Fibroblast of lung (primary cell): ENCODE measurements at regions not wholly inside any gene's neighbourhood (a gene's known extent, or its start where the extent isn't known, plus 50 kb on each side); places are given as distances from the start of the nearest gene placed in this dataset.
"Not testable (repeated sequence)": the region's sequence is repeated elsewhere in the genome, so short reads cannot be mapped to it uniquely, and the experiment has no call there.

Experiments used
- DNase-seq, 2 donors: peaks; one replicate each; pipeline versions ENCODE4 v3.0.0 to v3.0.0-alpha.2; 2010; ENCODE audit warnings: low read depth in 2 of 2
- H2AFZ ChIP-seq: 2 replicates; pipeline ENCODE4 v1.5.1; 2012; ENCODE audit warnings: low read length, control low read depth, inconsistent platforms
- H3K27ac ChIP-seq: 2 replicates; pipeline ENCODE4 v1.5.1; 2011; ENCODE audit warnings: low read length, control low read depth; ENCODE audit not compliant: insufficient read depth
- H3K27me3 ChIP-seq: 2 replicates; pipeline ENCODE4 v1.5.1; 2011; ENCODE audit warnings: mild to moderate bottlenecking, low read length; ENCODE audit not compliant: control insufficient read depth, insufficient read depth
- H3K36me3 ChIP-seq: 2 replicates; pipeline ENCODE4 v1.5.1; 2011; ENCODE audit warnings: low read length; ENCODE audit not compliant: control insufficient read depth, insufficient read depth
- H3K4me1 ChIP-seq: 2 replicates; pipeline ENCODE4 v1.5.1; 2011; ENCODE audit warnings: low read length; ENCODE audit not compliant: control insufficient read depth, insufficient read depth; ENCODE audit errors: extremely low read depth
- H3K4me2 ChIP-seq: 2 replicates; pipeline ENCODE4 v1.5.1; 2011; ENCODE audit warnings: low read length, control low read depth; ENCODE audit not compliant: insufficient read depth; ENCODE audit errors: extremely low read depth
- H3K4me3 ChIP-seq, 4 experiments: fragments of 200-600 bp in 1 of 4; sonication (generic) in 1 of 4; replicated peaks in 1 of 4; 2 replicates each; pipeline ENCODE4 v1.5.1; 2011 to 2016; ENCODE audit warnings: low read length in 4 of 4, low read depth in 3 of 4, mild to moderate bottlenecking in 3 of 4, control low read depth in 2 of 4, inconsistent platforms in 1 of 4, mixed read lengths in 1 of 4; ENCODE audit not compliant: insufficient read depth in 1 of 4; ENCODE audit errors: control extremely low read depth in 1 of 4
- H3K79me2 ChIP-seq: 2 replicates; pipeline ENCODE4 v1.5.1; 2012; ENCODE audit warnings: mild to moderate bottlenecking, low read length, inconsistent platforms; ENCODE audit not compliant: control insufficient read depth, insufficient read depth
- H3K9ac ChIP-seq: 2 replicates; pipeline ENCODE4 v1.5.1; 2011; ENCODE audit warnings: mild to moderate bottlenecking, low read length, control low read depth; ENCODE audit not compliant: insufficient read depth
- H3K9me3 ChIP-seq: 2 replicates; pipeline ENCODE4 v1.5.1; 2012; ENCODE audit warnings: low read depth, low read length; ENCODE audit not compliant: control insufficient read depth, insufficient read depth
- H4K20me1 ChIP-seq: 2 replicates; pipeline ENCODE4 v1.5.1; 2011; ENCODE audit warnings: low read length; ENCODE audit not compliant: control insufficient read depth, insufficient read depth; ENCODE audit errors: extremely low read depth
- EZH2 ChIP-seq: IDR thresholded peaks from 2 replicates; pipeline ENCODE4 v1.5.1; 2012; ENCODE audit warnings: low read length, control low read depth, mild to moderate bottlenecking; ENCODE audit errors: missing control alignments
- TF ChIP-seq, protein P1 (sequence below), 2 donors: IDR thresholded peaks in 1 of 2; conservative IDR thresholded peaks in 1 of 2; 1 replicate in 1 of 2; 2 replicates in 1 of 2; pipeline ENCODE4 v1.5.1; 2011 to 2012; ENCODE audit warnings: low read length in 2 of 2, control low read depth in 1 of 2, inconsistent platforms in 1 of 2, low read depth in 1 of 2, mild to moderate bottlenecking in 1 of 2

- Histone ChIP-seq H3K27ac (no peak overlapping the region), H4K20me1 (no peaks in the 10 kb centered on the region), H3K9me3 (no peaks in the 10 kb centered on the region), H3K79me2 (no peaks in the 10 kb centered on the region), H3K27me3 (no peaks in the 10 kb centered on the region), H3K36me3 (no peaks in the 10 kb centered on the region), H2AFZ (no peak overlapping the region), H3K4me2 (no peak overlapping the region), H3K4me3 (no peak overlapping the region), H3K4me1 (no peaks in the 10 kb centered on the region), H3K9ac (no peak overlapping the region)
- DNase-seq = no peak
- TF ChIP-seq EZH2 = no peak
- TF ChIP-seq, protein P1, sequence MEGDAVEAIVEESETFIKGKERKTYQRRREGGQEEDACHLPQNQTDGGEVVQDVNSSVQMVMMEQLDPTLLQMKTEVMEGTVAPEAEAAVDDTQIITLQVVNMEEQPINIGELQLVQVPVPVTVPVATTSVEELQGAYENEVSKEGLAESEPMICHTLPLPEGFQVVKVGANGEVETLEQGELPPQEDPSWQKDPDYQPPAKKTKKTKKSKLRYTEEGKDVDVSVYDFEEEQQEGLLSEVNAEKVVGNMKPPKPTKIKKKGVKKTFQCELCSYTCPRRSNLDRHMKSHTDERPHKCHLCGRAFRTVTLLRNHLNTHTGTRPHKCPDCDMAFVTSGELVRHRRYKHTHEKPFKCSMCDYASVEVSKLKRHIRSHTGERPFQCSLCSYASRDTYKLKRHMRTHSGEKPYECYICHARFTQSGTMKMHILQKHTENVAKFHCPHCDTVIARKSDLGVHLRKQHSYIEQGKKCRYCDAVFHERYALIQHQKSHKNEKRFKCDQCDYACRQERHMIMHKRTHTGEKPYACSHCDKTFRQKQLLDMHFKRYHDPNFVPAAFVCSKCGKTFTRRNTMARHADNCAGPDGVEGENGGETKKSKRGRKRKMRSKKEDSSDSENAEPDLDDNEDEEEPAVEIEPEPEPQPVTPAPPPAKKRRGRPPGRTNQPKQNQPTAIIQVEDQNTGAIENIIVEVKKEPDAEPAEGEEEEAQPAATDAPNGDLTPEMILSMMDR (conservative IDR thresholded peaks at IDR 0.05 in 1 of 2, IDR thresholded peaks at IDR 0.05 in 1 of 2; ENCODE audit: low read depth in 1 of 2, low read length in 2 of 2) = no peak
These were observed 68.3 kb downstream of the SPIN4 start for GRCh38 chrX:63282828-63283227.

DNA sequence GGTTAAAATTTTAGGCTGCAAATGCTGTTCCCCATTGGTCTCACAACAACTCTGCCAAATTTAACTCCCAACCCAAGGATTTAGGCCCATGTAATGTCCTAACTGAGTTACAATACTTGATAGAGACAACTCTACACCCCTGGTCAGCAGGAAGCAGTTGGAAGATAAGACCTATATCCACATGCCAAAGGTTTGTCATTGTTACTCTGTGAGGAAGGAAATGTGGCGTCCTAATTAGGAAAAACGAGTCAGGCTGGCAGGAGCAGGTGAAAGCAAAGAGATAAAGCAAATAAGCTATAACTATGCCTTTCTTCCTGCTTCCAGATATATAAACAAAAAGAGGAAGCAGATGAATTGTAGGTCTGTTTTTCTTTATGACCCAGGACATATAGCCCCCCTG, 69.1 kb downstream of the SPIN4 start:
- DNase-seq = no peak
- Histone ChIP-seq H3K4me2 (no peak overlapping the region), H3K27ac (no peak overlapping the region), H3K9ac (no peak overlapping the region), H3K4me1 (no peaks in the 10 kb centered on the region), H3K9me3 (no peaks in the 10 kb centered on the region), H3K79me2 (no peaks in the 10 kb centered on the region), H4K20me1 (no peaks in the 10 kb centered on the region), H3K36me3 (no peaks in the 10 kb centered on the region), H2AFZ (no peak overlapping the region), H3K27me3 (no peaks in the 10 kb centered on the region), H3K4me3 (no peak overlapping the region)
- TF ChIP-seq, protein P1 (conservative IDR thresholded peaks at IDR 0.05 in 1 of 2, IDR thresholded peaks at IDR 0.05 in 1 of 2; ENCODE audit: low read depth in 1 of 2, low read length in 2 of 2) = no peak
- no peak for TF ChIP-seq EZH2

DNA sequence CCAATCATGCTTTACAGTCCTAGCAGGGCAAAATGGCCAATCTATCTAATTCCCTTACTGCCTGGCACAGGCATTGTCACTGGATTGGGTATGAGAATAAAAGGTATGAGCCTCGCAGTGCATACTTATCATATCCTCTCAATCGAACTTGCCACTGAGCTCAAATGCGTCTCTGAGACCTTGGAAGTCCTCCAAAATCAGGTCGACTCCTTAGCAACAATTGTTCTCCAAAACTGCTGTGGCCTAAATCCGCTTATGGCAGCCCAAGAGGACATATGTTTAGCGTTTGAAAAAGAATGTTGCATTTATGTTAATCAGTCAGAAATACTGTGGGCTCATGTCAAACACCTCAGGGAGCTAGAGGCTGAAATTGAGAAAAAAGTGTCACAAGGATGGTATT, 69.7 kb downstream of the SPIN4 start:
- Histone ChIP-seq H3K79me2 (no peaks in the 10 kb centered on the region), H2AFZ (no peak overlapping the region), H3K9ac (no peak overlapping the region), H3K4me2 (no peak overlapping the region), H3K4me1 (no peaks in the 10 kb centered on the region), H3K27me3 (no peaks in the 10 kb centered on the region), H3K4me3 (no peak overlapping the region), H3K9me3 (no peaks in the 10 kb centered on the region), H4K20me1 (no peaks in the 10 kb centered on the region), H3K27ac (no peak overlapping the region), H3K36me3 (no peaks in the 10 kb centered on the region)
- DNase-seq = no peak
- TF ChIP-seq EZH2 = no peak
- TF ChIP-seq, protein P1 (conservative IDR thresholded peaks at IDR 0.05 in 1 of 2, IDR thresholded peaks at IDR 0.05 in 1 of 2; ENCODE audit: low read depth in 1 of 2, low read length in 2 of 2) = no peak

DNA sequence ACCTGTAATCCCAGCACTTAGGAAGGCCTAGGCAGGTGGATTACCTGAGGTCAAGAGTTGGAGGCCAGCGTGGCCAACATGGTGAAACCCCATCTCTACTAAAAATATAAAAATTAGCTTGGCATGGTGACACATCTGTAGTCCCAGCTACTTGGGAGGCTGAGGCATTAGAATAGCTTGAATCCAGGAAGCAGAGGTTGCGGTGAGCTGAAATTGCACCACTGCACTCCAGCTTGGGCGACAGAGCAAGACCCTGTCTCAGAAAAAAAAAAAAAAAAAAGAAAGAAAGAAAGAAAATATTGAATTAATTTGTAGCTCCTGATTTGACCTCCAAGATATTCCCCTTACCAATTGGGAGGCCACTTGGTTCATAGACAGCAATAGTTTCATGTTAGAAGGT, 73.7 kb downstream of the SPIN4 start:
- H3K27me3 ChIP-seq, DNase-seq, H3K4me3 ChIP-seq: not testable (repeated sequence)

More for the DNA sequence above, 73.7 kb downstream of the SPIN4 start:
- not testable (repeated sequence) for H2AFZ ChIP-seq, H3K9me3 ChIP-seq, H4K20me1 ChIP-seq, H3K4me1 ChIP-seq, H3K36me3 ChIP-seq, H3K4me2 ChIP-seq, H3K79me2 ChIP-seq, H3K9ac ChIP-seq, H3K27ac ChIP-seq
